PC-9 (cell line): ENCODE measurements at regions not wholly inside any gene's neighbourhood (a gene's known extent, or its start where the extent isn't known, plus 50 kb on each side); places are given as distances from the start of the nearest gene placed in this dataset.

Experiments
- EZH2 ChIP-seq: fragments of 200-600 bp; sonication (generic); IDR thresholded peaks from 2 replicates; pipeline ENCODE4 v1.8.0; 2017; ENCODE audit warnings: antibody characterized with exemption, low read depth
- TF ChIP-seq, protein P1 (sequence below): fragments of 200-600 bp; sonication (generic); conservative IDR thresholded peaks from 2 replicates; pipeline ENCODE4 v1.6.1; 2017; ENCODE audit warnings: mixed run types, antibody characterized with exemption, mild to moderate bottlenecking, moderate library complexity

DNA sequence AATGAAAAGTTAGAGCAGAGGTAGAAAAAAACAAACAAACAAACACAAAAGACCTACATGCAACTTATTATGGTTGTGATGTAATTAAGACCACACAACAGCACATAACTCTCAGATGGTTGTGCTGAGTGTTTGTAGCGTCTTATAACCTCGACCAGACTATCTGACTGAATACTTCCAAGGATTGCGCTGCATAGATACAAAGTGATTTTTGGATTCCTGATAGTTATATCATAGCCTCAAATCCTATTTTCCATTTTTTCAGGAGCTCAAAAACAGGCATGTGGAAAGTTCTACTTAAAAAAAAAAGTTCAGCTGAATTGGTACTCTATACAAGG, 236.1 kb downstream of the SPRY1 start:
- TF ChIP-seq, protein P1, sequence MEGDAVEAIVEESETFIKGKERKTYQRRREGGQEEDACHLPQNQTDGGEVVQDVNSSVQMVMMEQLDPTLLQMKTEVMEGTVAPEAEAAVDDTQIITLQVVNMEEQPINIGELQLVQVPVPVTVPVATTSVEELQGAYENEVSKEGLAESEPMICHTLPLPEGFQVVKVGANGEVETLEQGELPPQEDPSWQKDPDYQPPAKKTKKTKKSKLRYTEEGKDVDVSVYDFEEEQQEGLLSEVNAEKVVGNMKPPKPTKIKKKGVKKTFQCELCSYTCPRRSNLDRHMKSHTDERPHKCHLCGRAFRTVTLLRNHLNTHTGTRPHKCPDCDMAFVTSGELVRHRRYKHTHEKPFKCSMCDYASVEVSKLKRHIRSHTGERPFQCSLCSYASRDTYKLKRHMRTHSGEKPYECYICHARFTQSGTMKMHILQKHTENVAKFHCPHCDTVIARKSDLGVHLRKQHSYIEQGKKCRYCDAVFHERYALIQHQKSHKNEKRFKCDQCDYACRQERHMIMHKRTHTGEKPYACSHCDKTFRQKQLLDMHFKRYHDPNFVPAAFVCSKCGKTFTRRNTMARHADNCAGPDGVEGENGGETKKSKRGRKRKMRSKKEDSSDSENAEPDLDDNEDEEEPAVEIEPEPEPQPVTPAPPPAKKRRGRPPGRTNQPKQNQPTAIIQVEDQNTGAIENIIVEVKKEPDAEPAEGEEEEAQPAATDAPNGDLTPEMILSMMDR: no peak
- no peak for TF ChIP-seq EZH2
